ENCODE measurements at regions not wholly inside any gene's neighbourhood (a gene's known extent, or its start where the extent isn't known, plus 50 kb on each side); places are given as distances from the start of the nearest gene placed in this dataset.

DNA sequence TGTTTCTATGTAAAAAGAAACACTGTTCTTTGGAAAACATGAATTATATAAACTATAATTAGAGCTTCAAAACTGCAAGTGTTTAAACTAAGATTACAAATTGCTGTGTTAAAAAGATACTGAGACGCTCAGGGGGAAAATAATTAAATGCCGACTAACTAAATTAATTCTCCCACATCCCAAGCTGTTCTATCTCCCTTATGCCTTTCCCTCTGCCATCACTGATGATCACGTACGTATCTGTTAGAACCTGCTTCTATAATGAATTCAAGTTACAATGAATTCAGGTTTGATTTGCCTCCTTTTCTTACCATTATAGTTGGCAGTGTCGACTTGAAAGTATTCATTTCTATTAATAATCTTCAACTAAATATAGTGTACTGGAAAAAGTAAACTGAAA lies 349.9 kb upstream of the CDH6 start:
- TF ChIP-seq GATA2 (IDR thresholded peaks at IDR 0.05; ENCODE audit: low read depth, low read length) (no peak), GATA3 (IDR thresholded peaks at IDR 0.05; ENCODE audit: low read depth, low read length) (no peak)
